H1 (cell line): ENCODE measurements at regions not wholly inside any gene's neighbourhood (a gene's known extent, or its start where the extent isn't known, plus 50 kb on each side); places are given as distances from the start of the nearest gene placed in this dataset.

ENCODE experiments used
- CTCF ChIA-PET: fragments of 300-600 bp; sonication (Branson Sonifier 250); formaldehyde crosslinking; loops from one replicate; lab custom pipeline; 2021; ENCODE audit not compliant: partially characterized antibody; lab: Charles Lee
- POLR2A ChIA-PET: fragments of 300-600 bp; sonication (Branson Sonifier 250); formaldehyde crosslinking; loops from one replicate; lab custom pipeline; 2021; ENCODE audit warnings: inconsistent platforms; ENCODE audit not compliant: partially characterized antibody; lab: Charles Lee
- DNase-seq, 2 experiments: peaks; one replicate each; pipeline versions ENCODE4 v3.0.0 to v3.0.0-alpha.2; 2010 to 2022; ENCODE audit warnings: low spot score in 2 of 2, low read depth in 1 of 2, mixed read lengths in 1 of 2
- FAIRE-seq: peaks from 2 replicates; lab custom pipeline; 2011; peaks lifted over from hg19 to GRCh38; lab: Jason Lieb, UNC
- H2AFZ ChIP-seq: 2 replicates; pipeline ENCODE4 v1.8.1; 2012; ENCODE audit warnings: low read length, inconsistent platforms
- H2AK5ac ChIP-seq: 2 replicates; pipeline ENCODE4 v1.6.1; 2013; ENCODE audit warnings: low read depth, low read length
- H2BK120ac ChIP-seq: replicated peaks from 2 replicates; pipeline ENCODE3; 2013; ENCODE audit warnings: low read depth, low read length, inconsistent platforms
- H2BK12ac ChIP-seq: 2 replicates; pipeline ENCODE4 v1.6.1; 2013; ENCODE audit warnings: low read depth, low read length
- H2BK15ac ChIP-seq: 2 replicates; pipeline ENCODE4 v1.6.1; 2013; ENCODE audit warnings: low read length
- H2BK20ac ChIP-seq: 2 replicates; pipeline ENCODE4 v1.6.1; 2013; ENCODE audit warnings: low read length
- H2BK5ac ChIP-seq: 2 replicates; pipeline ENCODE4 v1.6.1; 2013; ENCODE audit warnings: low read depth, low read length
- H3K14ac ChIP-seq: 2 replicates; pipeline ENCODE4 v1.6.1; 2013; ENCODE audit warnings: inconsistent platforms; ENCODE audit not compliant: insufficient read length
- H3K18ac ChIP-seq: 2 replicates; pipeline ENCODE4 v1.6.1; 2013; ENCODE audit warnings: low read length; ENCODE audit errors: extremely low read depth
- H3K23ac ChIP-seq: 2 replicates; pipeline ENCODE4 v1.6.1; 2013; ENCODE audit warnings: inconsistent platforms; ENCODE audit not compliant: insufficient read length
- H3K23me2 ChIP-seq: 2 replicates; pipeline ENCODE4 v1.6.1; 2013; ENCODE audit warnings: low read depth, low read length
- H3K27ac ChIP-seq: 2 replicates; pipeline ENCODE4 v1.6.1; 2011; ENCODE audit warnings: low read depth, low read length, inconsistent platforms
- H3K27me3 ChIP-seq, 4 experiments: replicated peaks in 1 of 4; 1 replicate in 1 of 4; 2 replicates in 3 of 4; pipeline versions ENCODE4 v1.6.1 to v1.8.1; 2011 to 2013; ENCODE audit warnings: low read length in 3 of 4, mild to moderate bottlenecking in 3 of 4, inconsistent platforms in 2 of 4, mixed read lengths in 2 of 4, moderate library complexity in 1 of 4; ENCODE audit not compliant: control insufficient read depth in 3 of 4, insufficient read depth in 3 of 4; ENCODE audit errors: extremely low read depth in 1 of 4
- H3K36me3 ChIP-seq, 4 experiments: 2 replicates each; pipeline versions ENCODE4 v1.6.1 to v1.8.1; 2011 to 2013; ENCODE audit warnings: mild to moderate bottlenecking in 4 of 4, low read length in 3 of 4, moderate library complexity in 2 of 4, control low read depth in 1 of 4, inconsistent platforms in 1 of 4; ENCODE audit not compliant: insufficient read depth in 4 of 4, control insufficient read depth in 2 of 4
- H3K4ac ChIP-seq: replicated peaks from 2 replicates; pipeline ENCODE3; 2013; ENCODE audit warnings: low read length, low read depth, mixed read lengths, inconsistent platforms; ENCODE audit not compliant: insufficient read length
- H3K4me1 ChIP-seq, 4 experiments: replicated peaks in 1 of 4; 1 replicate in 1 of 4; 2 replicates in 3 of 4; pipeline versions ENCODE4 v1.6.1 to v1.8.1; 2011 to 2013; ENCODE audit warnings: low read length in 3 of 4, inconsistent platforms in 2 of 4, mixed read lengths in 1 of 4; ENCODE audit not compliant: insufficient read depth in 4 of 4, control insufficient read depth in 3 of 4
- H3K4me2 ChIP-seq, 2 experiments: 2 replicates each; pipeline versions ENCODE4 v1.6.1 to v1.8.1; 2011 to 2013; ENCODE audit warnings: low read depth in 2 of 2, low read length in 2 of 2, control low read depth in 1 of 2, inconsistent platforms in 1 of 2, mild to moderate bottlenecking in 1 of 2; ENCODE audit not compliant: insufficient read depth in 1 of 2
- H3K4me3 ChIP-seq, 4 experiments: fragments of 200-600, 300-600 bp in 1 of 4; sonication (generic), shearing (Covaris generic), sonication (Bioruptor Twin) in 1 of 4; 2 replicates each; pipeline versions ENCODE4 v1.5.1 to v1.8.1; 2011 to 2016; ENCODE audit warnings: low read length in 4 of 4, low read depth in 3 of 4, control low read depth in 2 of 4, inconsistent platforms in 2 of 4, mild to moderate bottlenecking in 2 of 4, mixed read lengths in 1 of 4, moderate library complexity in 1 of 4; ENCODE audit not compliant: insufficient read depth in 2 of 4; ENCODE audit errors: extremely low read depth in 1 of 4
- H3K56ac ChIP-seq: replicated peaks from 2 replicates; pipeline ENCODE3; 2013; ENCODE audit warnings: low read depth, mild to moderate bottlenecking, mixed read lengths, low read length, inconsistent platforms; ENCODE audit not compliant: insufficient read length
- H3K79me1 ChIP-seq: 2 replicates; pipeline ENCODE4 v1.6.1; 2013; ENCODE audit warnings: low read depth, low read length, control low read depth
- H3K79me2 ChIP-seq, 2 experiments: 2 replicates each; pipeline versions ENCODE4 v1.6.1 to v1.8.1; 2012 to 2013; ENCODE audit warnings: low read length in 2 of 2, mild to moderate bottlenecking in 2 of 2, inconsistent platforms in 1 of 2; ENCODE audit not compliant: insufficient read depth in 2 of 2, control insufficient read depth in 1 of 2
- H3K9ac ChIP-seq, 4 experiments: replicated peaks in 1 of 4; 1 replicate in 1 of 4; 2 replicates in 3 of 4; pipeline versions ENCODE4 v1.6.1 to v1.8.1; 2011 to 2013; ENCODE audit warnings: low read depth in 3 of 4, low read length in 3 of 4, control low read depth in 2 of 4, mild to moderate bottlenecking in 2 of 4, moderate library complexity in 2 of 4, inconsistent platforms in 1 of 4; ENCODE audit errors: extremely low read depth in 1 of 4
- H3K9me3 ChIP-seq, 2 experiments: 2 replicates each; pipeline versions ENCODE4 v1.6.1 to v1.8.1; 2012 to 2013; ENCODE audit warnings: mild to moderate bottlenecking in 2 of 2, moderate library complexity in 2 of 2, control low read depth in 1 of 2, inconsistent platforms in 1 of 2, low read depth in 1 of 2, low read length in 1 of 2, mixed read lengths in 1 of 2; ENCODE audit not compliant: insufficient read depth in 2 of 2
- H4K20me1 ChIP-seq, 2 experiments: replicated peaks in 1 of 2; 2 replicates each; pipeline versions ENCODE3 to v1.8.1; 2011 to 2013; ENCODE audit warnings: inconsistent platforms in 2 of 2, low read length in 2 of 2, mild to moderate bottlenecking in 1 of 2; ENCODE audit not compliant: insufficient read depth in 2 of 2, control insufficient read depth in 1 of 2
- H4K5ac ChIP-seq: 2 replicates; pipeline ENCODE4 v1.6.1; 2013; ENCODE audit warnings: low read length, low read depth, mixed read lengths, inconsistent platforms; ENCODE audit not compliant: insufficient read length
- H4K8ac ChIP-seq: 2 replicates; pipeline ENCODE4 v1.8.0; 2013; ENCODE audit warnings: mild to moderate bottlenecking, moderate library complexity, low read length, inconsistent platforms; ENCODE audit not compliant: insufficient read depth; ENCODE audit errors: extremely low read depth
- H4K91ac ChIP-seq: replicated peaks from 2 replicates; pipeline ENCODE3; 2013; ENCODE audit warnings: low read length, mixed read lengths, inconsistent platforms; ENCODE audit not compliant: insufficient read length
- ASH2L ChIP-seq: fragments of 200-600, 300-600 bp; sonication (generic); IDR thresholded peaks from one replicate; pipeline ENCODE4 v1.7.1; 2017; ENCODE audit warnings: low read length
- KDM4A ChIP-seq: IDR thresholded peaks from one replicate; pipeline ENCODE4 v1.7.1; 2012; ENCODE audit warnings: low read depth, mild to moderate bottlenecking, moderate library complexity, low read length, inconsistent platforms; ENCODE audit not compliant: severe bottlenecking
- POLR2AphosphoS5 ChIP-seq: IDR thresholded peaks from 2 replicates; pipeline ENCODE4 v1.6.1; 2011; ENCODE audit warnings: low read depth, low read length
- POU5F1 ChIP-seq: IDR thresholded peaks from 2 replicates; pipeline ENCODE4 v1.6.1; 2011; ENCODE audit warnings: low read depth, mild to moderate bottlenecking, low read length, moderate library complexity
- WGBS, 2 experiments: shearing (Covaris generic) in 1 of 2; methylation state at CpG; one replicate each; pipeline versions ENCODE4 v1.1.6 to v1.1.7; 2013 to 2015; ENCODE audit warnings: low lambda C conversion rate in 2 of 2, mixed read lengths in 2 of 2, inconsistent platforms in 1 of 2, low coverage in 1 of 2, missing lambda C conversion rate in 1 of 2; ENCODE audit not compliant: insufficient replicate concordance in 2 of 2, insufficient coverage in 1 of 2, insufficient read length in 1 of 2; ENCODE audit errors: extremely low coverage in 1 of 2, missing lambda C conversion rate in 1 of 2; 5-methylcytosine and 5-hydroxymethylcytosine counted together

- Histone ChIP-seq H3K27ac (no peak overlapping the region), H3K18ac (no peak overlapping the region), H3K4me3 (no peak overlapping the region), H4K8ac (no peak overlapping the region), H3K56ac (no peak overlapping the region), H3K9ac (no peak overlapping the region), H4K20me1 (no peaks in the 10 kb centered on the region), H2BK20ac (no peak overlapping the region), H3K14ac (no peak overlapping the region), H3K36me3 (no peaks in the 10 kb centered on the region), H4K5ac (no peak overlapping the region), H3K79me1 (no peaks in the 10 kb centered on the region), H2BK12ac (no peak overlapping the region), H3K4me1 (no peaks in the 10 kb centered on the region), H2BK5ac (no peak overlapping the region), H2BK120ac (no peak overlapping the region), H2BK15ac (no peak overlapping the region), H3K4me2 (no peak overlapping the region), H4K91ac (no peak overlapping the region), H3K9me3 (no peaks in the 10 kb centered on the region), H2AFZ (no peak overlapping the region), H3K23me2 (no peaks in the 10 kb centered on the region), H3K27me3 (no peaks in the 10 kb centered on the region), H3K4ac (no peak overlapping the region), H2AK5ac (no peak overlapping the region), H3K79me2 (no peaks in the 10 kb centered on the region), H3K23ac (no peak overlapping the region)
- POLR2A ChIA-PET: no interaction called here
- no peak for FAIRE-seq
- no peak for DNase-seq
- no peak for TF ChIP-seq ASH2L
- no peak for TF ChIP-seq KDM4A
- TF ChIP-seq POU5F1: no peak
- no peak for TF ChIP-seq POLR2AphosphoS5
- CTCF ChIA-PET: interaction anchor here (1.1 kb wide), 1 partner anchor 14 kb away, joined by 4 read pairs; no protein-coding TSS in a partner anchor
- WGBS, 2 experiments: 86% methylated on average over 2 of the region's 2 CpGs; no CpG with 5 or more reads in 1 of the 2 experiments
Measured at GRCh38 chr14:26743284-26743683, 145.5 kb upstream of the NOVA1 start.
